HG02798 (cell line): ENCODE measurements at regions not wholly inside any gene's neighbourhood (a gene's known extent, or its start where the extent isn't known, plus 50 kb on each side); places are given as distances from the start of the nearest gene placed in this dataset.
"Not testable (repeated sequence)": the region's sequence is repeated elsewhere in the genome, so short reads cannot be mapped to it uniquely, and the experiment has no call there.

Experiments used
- ATAC-seq: cut with Tn5 transposase; IDR thresholded peaks from one replicate; pipeline ENCODE4 v1.9.1; 2021; ENCODE audit warnings: mild to moderate bottlenecking; ENCODE audit not compliant: unreplicated experiment, poor library complexity

DNA sequence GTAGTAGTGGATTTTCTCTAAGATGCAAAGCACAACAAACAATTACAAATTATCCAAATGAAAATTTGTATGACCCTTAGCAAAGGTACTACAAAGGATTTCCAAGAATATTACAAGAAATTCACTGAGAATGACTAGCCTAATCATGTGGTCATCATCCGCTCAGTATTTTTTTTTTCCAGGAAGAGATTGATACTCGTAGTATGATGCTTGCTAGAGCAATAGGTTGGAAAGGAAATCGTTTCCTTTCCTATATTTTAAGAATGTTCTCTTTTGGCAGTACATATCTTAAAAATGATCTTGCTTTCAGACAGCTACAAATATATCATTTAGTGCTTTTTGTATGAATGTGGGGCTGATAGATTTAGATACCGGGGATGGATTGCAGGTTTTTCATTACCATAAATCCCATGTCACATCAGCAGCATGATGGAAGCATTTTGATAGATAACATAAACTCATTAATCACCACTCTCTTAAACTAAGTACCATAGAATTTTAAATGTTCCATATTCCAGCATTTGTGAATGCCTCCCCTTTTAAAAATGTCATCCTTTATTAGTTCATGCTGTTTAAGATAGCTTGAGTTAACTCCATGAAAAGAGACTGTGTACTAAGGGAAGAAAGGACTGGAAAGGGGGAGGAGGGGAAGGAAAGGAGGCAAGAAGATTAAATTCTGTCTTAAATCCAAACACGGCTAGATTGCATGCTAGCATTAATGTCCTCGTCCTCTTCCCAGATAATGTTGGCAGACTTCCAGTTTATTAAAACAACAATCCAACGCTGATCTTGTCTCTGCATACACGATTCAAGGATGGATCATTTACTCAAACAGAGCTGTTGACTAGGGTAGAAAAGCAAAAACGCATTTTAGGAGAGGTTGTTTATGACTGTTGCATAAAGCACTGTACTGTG, 311.7 kb upstream of the ZNF608 start:
- no peak for ATAC-seq

DNA sequence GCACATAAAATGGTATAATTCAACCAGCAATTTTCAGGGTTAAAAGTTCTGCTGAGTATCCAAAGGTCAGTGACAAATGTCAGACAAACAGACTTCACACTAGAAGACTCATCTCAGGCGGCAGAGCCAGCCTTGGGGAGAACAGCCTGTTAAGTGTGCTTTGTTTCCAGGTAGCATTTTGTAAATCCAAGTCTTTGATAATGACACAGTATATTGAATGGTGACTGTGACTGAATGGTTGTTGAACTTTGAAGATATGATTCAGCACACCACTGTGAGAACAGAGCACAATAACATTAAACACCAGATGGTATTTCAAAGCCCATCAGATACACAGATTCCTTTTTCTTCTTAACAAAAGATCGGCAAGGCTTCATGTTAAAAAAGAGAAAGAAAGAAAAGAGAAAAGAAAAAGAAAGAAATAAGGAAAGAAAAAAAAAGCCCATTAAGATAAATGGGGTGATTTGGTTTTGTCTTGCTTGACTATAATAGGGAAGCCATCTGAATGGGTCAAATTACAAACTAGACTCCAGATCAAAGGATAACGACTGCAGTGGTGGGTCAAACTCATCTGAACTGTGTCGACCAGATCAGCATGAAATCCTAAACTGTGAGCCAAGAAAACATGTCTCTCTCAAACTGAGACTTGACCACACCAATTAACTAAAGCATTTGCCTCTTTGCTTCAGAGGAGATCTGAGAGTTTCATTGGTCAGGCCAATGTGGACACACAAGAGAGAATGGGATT, 313.0 kb upstream of the ZNF608 start:
- ATAC-seq, result no peak

DNA sequence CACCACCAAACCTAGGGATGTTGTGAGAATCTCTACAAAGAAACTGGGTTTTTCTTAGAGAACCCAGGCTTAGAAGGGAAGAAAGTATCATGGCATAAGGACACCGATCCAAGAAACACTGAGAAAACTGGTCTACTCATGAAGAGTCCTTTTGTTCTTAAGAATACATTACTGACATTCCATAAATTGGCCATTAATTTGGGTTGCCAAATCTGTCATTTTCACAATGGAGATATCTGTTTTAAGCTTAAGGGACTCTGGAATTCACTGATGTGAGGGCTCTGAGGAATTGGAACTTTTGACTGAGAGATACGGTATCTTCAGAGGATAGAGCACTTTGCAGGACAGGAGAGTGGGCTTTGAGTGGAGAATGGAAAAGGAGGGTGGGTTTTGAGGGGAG, 315.3 kb upstream of the ZNF608 start:
- no peak for ATAC-seq

DNA sequence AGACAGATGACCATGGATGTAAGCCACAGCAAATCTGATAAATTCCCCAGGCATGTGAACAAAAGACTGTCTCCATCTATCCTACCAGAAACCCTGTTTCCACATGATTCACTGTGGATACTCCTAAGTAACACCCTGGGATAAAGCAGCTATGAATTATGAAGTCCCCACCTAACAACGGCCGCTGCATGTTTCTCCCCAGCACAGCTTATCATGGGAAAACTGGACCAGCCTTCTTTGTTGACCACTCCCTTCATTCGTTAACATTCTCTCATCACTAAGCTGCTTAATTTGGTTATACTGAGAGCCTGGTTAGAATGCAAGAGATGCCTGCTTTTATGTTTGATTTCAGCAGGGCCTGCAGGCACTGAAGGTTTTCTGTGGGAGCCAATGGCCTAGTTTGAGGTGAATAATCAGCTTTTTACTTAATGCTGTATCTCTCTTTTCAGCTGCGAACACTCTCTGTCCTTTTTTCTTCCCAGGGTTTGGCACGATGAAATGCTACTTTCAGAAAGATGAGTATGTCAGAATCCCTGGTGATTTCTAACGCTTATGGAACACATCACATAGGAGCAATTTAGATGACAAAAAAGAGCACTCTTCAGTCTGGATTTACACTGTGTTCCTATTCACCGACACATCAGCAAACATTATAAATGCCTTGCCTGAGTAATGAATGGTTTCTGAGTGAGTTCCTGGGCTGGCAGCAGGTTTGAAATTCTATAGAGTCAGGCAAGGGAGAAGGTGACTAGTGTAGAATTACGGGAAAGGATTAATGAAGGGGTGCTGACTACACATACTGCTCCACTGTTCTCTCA, 318.4 kb upstream of the ZNF608 start:
- ATAC-seq, result no peak

DNA sequence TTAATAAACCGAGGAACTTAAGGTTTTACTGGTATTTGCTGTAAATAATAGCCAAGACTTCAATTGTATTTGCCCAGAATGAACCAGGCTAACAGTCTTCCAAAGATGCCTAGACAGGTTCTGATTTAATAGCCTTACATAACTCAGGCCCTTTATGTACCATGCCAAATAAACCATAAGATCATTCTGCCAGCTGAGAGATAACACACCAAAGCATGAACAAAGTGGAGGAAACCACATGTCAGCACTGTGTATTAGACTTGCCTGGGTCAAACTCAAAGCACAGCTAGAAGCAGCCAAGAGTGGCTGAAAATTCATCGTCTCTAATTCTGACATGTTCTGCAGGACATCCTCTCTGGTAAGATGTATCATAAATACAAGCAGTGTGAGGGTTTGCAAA, 319.3 kb upstream of the ZNF608 start:
- no peak for ATAC-seq

DNA sequence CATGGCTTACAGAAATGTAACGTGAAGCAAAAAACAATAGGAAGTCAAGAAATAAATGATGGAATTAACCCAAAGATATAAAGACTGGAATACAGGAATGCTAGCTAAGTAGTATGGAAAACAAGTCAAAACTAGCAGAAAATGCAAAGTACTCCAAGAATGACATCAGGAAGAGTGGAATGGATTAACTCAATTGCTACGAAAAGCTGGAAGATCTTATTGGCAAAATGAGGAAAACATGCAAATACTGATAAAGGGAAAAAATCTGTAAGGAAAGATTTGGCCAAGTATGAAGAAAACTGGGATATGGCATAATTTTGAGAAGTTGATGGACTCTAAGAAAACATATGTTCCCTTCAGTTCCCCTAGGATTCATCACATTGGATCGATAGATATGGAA, 324.5 kb upstream of the ZNF608 start:
- ATAC-seq, result no peak

DNA sequence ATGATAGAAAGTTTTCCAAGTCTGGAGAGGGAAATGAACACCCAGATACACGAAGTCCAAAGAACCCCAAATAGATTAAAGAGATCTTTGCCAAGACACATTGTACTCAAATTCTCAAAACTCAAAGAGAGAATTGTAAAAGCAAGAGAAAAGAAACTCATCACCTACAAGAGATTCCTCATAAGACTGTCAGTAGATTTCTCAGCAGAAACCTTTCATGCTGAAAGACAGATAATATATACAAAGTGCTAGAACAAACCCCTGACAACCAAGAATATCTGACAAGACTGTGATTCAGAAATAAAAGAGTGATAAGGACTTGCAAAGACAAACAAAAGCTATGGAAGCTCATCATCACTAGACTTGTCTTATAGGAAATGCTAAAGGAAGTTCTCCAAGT, 326.7 kb upstream of the ZNF608 start:
- ATAC-seq, result no peak

DNA sequence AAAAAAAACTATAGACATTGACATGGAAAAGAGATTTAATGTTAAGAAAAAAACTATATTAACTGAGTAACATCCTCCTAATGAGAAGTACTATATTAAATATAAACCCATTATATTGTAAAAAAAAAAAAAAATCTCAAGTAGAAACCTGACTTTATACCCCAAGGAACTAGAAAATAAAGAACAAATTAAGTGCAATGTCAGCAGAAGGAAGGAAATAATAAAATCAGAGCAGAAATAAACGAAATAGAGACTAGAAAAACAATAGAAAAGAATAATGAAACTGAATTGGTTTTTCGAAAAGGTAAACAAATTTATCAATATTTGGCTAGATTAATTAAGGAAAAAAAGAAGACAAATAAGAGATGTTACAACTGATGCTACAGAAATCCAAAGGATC, 329.1 kb upstream of the ZNF608 start:
- no peak for ATAC-seq

DNA sequence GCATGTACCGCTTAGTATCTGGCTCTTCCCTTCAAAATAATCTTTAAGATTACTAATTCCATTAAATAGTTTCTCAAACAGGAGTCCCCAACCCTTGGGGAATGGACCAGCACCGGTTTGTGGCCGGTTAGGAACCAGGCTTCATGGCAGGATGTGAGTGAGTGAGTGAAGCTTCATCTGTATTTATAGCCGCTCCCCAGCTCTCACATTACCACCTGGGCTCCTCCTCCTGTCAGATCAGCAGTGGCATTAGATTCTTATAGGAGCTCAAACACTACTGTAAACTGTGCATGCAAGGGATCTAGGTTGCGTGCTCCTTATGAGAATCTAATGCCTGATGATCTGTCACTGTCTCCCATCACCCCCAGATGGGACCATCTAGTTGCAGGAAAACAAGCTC, 332.6 kb upstream of the ZNF608 start:
- ATAC-seq, result not testable (repeated sequence)

DNA sequence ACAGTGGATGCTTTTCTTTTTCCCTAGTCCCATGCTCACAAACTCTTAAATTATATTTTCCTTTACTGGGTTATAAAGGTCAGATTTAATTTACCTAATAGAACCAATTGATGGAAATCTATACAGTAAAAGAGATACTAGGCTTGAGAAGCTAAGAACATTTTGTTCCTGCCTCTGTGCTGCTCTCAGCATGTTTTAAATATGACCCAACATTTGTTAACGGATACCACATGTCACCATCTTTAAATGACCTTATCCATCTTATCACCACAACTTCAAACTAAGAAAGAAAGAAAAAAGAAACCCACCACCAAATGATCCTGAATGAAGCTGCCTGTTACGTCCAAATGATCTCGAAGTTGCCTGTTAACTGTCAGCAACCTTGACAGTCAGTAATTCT, 334.7 kb upstream of the ZNF608 start:
- ATAC-seq, result no peak

DNA sequence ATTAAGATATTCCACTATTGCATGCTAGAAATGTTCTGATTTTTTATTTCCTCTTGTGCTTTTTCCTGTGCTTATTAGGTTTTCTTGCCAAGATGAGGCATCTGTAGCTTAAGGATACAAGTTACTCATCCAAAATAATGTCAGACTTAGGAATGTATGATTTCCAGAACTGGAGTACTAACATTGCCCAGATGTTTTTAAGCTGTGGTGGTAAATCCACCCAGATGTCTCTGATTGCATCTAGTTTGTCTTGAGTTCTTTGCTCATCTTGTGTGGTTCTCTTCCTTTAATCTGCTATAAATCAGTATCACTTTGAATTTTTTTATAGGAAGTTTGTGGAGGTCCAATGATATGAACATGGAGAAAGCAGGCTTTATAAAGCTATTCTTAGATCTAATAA, 337.5 kb upstream of the ZNF608 start:
- no peak for ATAC-seq

DNA sequence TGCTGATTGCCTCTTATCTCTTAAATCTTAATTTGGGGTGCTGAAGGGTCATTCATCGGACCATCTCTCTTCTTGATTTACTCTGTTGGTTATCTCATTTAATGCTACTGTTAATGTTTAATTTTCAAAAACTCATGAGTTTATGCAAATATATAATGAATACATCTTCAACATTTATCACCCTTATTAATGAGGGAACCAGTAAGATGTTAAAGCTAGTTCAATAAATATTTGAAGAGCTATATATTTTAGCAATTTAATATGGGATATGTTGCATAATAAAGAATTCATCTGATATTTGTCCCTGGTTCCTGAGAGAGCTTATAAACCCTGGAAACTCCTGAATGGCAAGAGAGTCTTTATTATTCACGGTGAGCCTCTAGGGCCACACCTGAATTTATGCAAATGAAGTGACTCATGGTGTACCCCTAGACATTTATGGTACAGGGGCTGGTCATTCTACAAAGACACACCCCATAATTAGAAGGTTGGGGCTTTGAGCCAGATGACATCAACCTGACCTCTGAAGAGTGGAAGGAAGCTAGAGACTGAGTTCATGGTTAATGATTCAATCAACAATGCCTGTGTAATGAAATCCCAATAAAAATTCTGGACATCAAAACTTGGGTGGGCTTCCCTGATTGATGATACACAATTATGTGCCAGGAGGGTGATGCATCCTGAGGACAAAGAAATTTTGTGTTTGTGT, 339.5 kb upstream of the ZNF608 start:
- ATAC-seq, result no peak

DNA sequence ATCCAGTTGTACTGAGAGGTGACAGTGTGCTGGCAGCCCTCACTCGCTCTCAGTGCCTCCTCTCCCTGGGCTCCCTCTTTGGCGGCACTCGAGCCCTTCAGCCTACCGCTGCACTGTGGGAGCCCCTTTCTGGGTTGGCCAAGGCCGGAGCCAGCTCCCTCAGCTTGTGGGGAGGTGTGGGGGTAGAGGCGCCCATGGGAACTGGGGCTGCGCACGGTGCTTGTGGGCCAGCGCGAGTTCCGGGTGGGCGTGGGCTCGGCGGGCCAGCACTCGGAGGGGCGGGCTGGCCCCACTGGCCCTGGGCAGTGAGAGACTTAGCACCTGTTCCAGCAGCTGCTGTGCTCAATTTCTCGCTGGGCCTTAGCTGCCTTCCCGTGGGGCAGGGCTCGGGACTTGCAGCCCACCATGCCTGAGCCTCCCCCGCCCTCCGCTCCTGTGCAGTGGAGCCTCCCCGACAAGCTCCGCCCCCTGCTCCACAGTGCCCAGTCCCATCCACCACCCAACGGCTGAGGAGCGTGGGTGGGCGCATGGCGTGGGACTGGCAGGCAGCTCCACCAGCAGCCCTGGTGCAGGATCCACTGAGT, 342.2 kb upstream of the ZNF608 start:
- no peak for ATAC-seq

DNA sequence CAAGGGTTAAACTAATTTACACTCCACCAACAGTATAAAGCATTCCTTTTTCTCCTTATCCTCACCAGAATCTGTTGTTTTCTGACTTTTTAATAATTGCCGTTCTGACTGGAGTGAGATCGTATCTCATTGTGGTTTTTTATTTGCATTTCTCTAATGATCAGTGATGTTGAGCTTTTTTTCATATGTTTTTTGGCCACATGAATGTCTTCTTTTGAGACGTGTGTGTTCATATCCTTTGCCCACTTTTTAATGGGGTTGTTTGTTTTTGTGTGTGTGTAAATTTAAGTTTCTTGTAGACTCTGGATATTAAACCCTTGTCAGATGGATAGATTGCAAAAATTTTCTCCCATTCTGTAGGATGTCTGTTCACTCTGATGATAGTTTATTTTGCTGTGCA, 345.7 kb upstream of the ZNF608 start:
- not testable (repeated sequence) for ATAC-seq

DNA sequence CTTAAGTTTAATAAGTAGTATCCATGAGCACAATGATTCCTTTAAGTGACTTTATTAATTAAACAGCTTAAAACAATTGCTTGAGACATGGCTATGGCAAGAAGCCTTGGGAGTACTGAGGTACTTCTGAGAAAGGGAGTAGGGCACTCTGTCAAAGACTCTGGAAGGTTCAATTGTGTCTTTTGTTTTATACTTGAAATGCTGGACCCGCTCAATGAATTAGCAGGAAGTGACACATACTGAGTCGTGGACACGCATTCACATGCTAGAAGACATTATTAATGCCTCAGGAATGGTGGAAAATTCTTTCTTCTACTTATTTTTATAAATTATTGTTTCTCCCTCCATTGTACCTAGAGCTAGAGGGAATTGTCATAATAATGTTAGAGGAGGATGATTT, 347.3 kb upstream of the ZNF608 start:
- no peak for ATAC-seq

DNA sequence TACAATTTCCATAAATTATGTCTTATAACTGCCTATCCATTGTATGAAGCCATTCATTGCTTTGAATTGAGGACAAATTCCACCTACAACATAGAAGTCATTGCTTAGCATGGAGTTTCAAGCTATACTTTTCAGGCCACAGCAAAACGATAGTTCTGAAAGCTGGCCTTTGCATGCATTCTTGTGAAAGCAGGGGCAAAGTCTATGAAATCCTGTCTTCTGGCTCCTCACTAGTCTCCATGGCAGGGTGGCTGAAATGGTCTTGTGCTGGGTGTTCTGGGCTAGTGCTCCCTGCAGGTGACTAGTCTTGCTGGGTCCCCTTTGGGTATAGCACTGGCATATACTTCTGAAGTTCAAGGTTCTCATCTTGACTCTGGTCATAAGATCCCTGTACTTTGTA, 353.9 kb upstream of the ZNF608 start:
- ATAC-seq, result no peak

DNA sequence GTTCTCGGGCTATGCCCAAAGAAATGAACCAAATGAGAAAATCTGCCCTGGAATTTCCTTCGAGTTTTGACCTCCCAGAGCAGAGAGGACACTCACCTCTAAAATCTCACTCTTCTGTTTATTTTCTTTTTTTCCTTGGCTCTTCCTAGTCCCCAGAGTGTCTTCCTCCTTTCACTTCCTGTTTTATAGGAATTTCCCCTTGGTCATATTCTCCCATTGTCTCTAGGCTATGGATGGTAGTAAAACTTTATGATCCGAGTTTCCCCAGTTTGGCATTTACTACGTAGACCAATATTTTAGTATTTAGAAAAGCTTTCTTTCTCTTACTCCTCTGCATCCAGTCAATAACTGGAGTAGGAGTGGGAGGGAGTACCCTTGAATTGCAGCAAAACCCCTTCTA, 354.5 kb upstream of the ZNF608 start:
- ATAC-seq, result no peak

DNA sequence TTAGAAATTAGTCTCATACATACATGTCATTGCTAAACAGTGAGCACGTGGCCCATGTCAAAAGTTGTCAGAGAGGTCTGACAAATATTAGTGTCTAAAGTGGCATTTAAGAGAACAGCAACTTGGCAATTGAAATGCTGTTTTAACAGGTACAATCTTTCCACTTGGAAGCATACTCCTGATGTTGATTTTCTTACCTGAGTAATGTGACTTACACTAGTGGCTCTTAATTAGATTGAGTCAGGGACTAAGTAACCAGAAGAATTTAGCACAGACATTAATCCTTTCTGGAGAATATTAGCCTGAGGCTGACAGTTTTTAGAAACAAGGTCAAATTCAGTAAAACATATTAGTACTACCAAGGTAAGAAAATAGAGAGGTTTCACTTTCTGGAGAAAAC, 357.0 kb upstream of the ZNF608 start:
- ATAC-seq, result no peak

DNA sequence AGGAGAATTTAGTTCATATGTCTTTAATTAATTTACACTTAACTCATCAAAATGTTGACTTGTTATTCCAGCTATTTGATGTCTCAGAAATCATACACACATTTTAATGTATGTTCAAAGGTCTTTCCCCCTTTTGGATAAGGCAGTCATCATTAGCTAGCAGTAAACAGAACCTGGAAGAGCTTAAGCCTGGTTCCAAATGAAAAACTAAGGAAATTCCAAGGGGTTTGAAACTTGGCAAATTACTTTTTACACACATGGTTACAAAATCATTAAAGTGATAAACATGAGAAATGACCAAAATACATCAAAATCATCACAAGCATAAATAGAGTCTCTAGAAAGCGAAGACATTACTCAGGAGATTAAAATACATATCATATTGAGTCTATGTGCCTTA, 359.8 kb upstream of the ZNF608 start:
- ATAC-seq, result no peak

DNA sequence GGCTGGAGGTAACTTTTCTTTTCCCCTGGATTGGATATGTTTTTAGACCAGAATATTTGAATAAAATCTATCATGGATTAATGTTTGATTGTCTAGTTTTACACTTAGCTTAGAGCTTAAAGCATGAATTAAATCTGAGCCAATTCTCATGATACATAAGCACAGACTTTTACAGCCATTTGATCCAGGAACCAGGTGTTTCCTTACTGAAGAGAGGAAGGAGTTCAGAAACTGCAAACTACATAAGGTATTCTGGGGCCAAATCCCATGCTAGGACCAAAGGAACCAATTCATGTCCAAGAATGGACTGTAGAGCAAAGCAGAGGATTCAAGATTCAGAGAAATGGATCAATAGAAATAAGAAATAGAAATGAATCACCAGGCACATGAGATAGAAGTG, 360.4 kb upstream of the ZNF608 start:
- no peak for ATAC-seq
